ENCODE measurements at regions not wholly inside any gene's neighbourhood (a gene's known extent, or its start where the extent isn't known, plus 50 kb on each side); places are given as distances from the start of the nearest gene placed in this dataset.

DNA sequence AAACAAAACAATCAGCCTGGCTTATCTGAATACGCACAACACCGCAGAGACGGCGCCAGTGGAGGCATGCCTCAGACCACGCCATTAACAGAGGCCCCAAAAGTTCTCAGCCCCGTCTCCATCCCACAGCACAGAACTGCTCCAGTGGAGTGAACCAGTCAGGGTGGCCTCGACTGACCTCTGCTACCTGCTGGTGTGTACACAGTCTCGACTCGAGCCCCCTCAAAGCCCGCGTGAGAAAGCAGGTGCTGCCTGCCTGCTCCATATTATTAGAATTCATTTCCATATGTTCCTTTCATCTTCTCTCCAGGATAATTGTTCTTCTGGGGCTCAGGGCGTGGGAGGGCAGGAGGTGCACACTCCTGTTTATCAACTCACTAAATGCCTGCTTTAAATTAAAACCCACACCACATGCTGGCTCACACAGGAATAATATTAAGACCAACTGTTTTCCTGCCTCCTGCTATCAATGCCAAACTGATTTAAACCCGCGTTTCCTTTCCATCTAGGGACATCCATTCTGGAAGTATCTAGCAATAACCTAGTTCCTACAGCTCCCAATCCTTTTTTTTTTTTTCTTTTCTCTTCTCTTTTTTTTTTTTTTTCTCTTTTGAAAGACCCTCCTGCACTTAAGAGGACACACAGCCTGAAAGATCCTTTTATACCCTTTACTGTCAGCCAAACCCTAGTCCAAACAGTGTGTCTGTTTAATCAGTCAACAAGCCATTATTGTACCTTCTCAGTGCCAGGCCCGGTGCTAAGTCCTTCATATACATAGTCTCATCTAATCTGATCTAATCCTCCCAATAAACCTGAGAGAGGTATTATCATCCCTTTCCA, 101.2 kb downstream of the TLE3 start:
- no peak for DNase-seq

DNA sequence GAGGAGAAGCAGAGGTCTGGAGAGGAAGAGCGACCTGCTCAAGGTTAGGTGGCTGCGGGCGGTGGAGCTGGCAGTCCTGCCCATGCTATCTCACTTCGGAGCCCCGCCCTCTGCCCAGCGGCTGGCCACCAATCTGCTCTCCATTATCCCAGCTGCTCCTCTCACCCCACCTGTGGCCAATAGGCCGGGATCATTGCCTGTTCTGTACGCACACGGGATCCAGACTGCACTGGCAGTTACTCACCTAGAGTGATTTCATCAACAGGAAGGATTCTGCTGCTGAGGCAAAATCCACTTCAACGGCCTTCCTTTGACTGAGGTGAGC, 100.6 kb downstream of the TLE3 start:
- DNase-seq = no peak
